RWPE1 (cell line): ENCODE measurements at regions not wholly inside any gene's neighbourhood (a gene's known extent, or its start where the extent isn't known, plus 50 kb on each side); places are given as distances from the start of the nearest gene placed in this dataset.

Experiments
- CTCF ChIA-PET: fragments of 350-600 bp; sonication (Branson Sonifier 250); formaldehyde crosslinking; extraction: SDS; loops from one replicate; lab custom pipeline; 2021; lab: Yijun Ruan, JAX
- POLR2A ChIA-PET: fragments of 400-600 bp; formaldehyde crosslinking; extraction: SDS; loops from one replicate; lab custom pipeline; 2020; ENCODE audit warnings: antibody characterized with exemption; ENCODE audit not compliant: low non-redundant PET; lab: Yijun Ruan, JAX
- DNase-seq: peaks from one replicate; pipeline ENCODE4 v3.0.0; 2012; ENCODE audit warnings: low spot score
- H3K27ac ChIP-seq: fragments of 450-650 bp; 2 replicates; pipeline ENCODE4 v1.5.1; 2017
- TF ChIP-seq, protein P1 (sequence below): fragments of 450-650 bp; conservative IDR thresholded peaks from 2 replicates; pipeline ENCODE4 v1.5.1; 2017; ENCODE audit warnings: low read depth, mild to moderate bottlenecking

DNA sequence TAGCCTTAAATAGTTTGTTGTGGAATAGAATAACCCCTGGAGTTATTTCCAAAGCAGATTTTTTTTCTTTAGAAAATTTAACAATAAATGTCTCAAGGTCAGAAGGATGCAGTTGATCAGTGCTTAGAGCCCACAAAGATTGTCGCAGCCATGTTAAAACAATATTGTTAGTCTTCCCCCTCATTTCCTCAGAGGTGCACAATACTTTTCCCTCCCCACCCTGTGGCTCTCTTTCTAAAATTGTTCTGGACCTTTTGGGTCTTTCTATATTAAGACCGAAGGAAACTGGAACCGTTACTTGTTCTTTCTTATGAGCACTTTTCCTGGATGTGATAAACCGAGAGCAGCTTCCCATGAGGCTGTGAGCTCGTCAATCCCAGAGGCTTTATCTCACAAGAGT lies 333.7 kb downstream of the HLX start:
- ChIA-PET POLR2A (no interaction called here), CTCF (interaction anchor here (0.5 to 0.7 kb wide), 2 partner anchors 140 to 212 kb away, joined by 3 to 4 read pairs; no protein-coding TSS in a partner anchor)
- DNase-seq: no peak
- TF ChIP-seq, protein P1, sequence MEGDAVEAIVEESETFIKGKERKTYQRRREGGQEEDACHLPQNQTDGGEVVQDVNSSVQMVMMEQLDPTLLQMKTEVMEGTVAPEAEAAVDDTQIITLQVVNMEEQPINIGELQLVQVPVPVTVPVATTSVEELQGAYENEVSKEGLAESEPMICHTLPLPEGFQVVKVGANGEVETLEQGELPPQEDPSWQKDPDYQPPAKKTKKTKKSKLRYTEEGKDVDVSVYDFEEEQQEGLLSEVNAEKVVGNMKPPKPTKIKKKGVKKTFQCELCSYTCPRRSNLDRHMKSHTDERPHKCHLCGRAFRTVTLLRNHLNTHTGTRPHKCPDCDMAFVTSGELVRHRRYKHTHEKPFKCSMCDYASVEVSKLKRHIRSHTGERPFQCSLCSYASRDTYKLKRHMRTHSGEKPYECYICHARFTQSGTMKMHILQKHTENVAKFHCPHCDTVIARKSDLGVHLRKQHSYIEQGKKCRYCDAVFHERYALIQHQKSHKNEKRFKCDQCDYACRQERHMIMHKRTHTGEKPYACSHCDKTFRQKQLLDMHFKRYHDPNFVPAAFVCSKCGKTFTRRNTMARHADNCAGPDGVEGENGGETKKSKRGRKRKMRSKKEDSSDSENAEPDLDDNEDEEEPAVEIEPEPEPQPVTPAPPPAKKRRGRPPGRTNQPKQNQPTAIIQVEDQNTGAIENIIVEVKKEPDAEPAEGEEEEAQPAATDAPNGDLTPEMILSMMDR: no peak
- no peak overlapping the region for H3K27ac ChIP-seq

DNA sequence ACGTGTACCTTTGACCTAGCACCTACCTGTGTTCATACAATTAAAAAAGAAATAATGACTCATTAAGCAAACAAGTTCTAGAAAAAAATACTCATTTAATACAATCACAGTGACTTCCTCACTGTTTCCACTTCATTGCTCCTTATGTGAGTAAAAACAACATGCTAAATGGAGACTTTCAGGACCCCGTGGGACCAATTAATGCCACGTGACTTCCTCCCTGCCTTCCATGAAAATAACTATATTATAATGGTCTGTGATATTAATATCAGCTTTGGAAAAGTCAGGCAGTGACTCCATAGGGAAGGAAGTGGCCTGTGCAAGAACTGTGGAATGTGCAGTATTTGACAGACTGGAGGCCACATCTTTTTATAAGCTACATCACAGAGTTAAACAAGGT lies 337.8 kb downstream of the HLX start:
- no peak overlapping the region for H3K27ac ChIP-seq
- DNase-seq: no peak
- TF ChIP-seq, protein P1: no peak
- POLR2A ChIA-PET: no interaction called here
- CTCF ChIA-PET: no interaction called here

DNA sequence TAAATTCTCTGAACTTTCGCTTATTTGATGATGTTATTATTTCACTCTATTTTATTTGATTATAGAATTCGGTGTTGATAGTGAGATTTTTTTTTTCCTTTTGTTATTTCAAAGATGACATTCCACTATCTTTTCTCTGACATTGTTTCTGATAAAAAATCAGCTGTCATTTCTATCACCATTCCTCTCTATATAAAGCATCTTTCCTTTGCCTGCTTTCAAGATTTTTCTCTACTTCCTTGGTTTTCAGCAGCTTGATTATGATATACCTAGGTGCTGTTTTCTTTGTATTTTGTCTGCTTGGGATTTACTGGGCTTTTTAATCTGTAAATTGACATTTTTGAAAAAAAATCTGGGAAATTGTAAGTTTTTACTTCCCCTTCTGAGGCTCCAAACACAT lies 344.0 kb downstream of the HLX start:
- CTCF ChIA-PET: no interaction called here
- TF ChIP-seq, protein P1: no peak
- POLR2A ChIA-PET: no interaction called here
- no peak for DNase-seq
- no peak overlapping the region for H3K27ac ChIP-seq

DNA sequence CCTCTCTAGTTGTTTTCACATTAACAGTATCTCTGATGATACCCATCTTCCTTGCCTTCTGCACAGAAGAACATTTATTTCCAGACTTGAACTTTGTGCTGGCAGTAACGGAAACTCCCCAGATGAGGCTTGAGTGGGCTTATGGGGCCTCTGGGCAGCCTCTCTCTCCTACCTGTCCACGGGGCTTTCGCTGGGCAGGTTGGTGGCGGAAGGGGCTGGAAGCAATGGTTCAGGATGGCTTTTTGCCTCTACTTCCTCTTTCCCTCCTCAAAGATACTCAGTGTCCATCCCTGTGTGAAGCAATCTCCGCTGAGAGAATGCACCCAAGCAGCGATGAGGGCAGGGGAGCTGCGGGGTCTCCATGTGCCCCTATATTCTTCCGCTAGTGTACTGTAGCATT lies 348.2 kb downstream of the HLX start:
- TF ChIP-seq, protein P1: no peak
- CTCF ChIA-PET: no interaction called here
- POLR2A ChIA-PET: no interaction called here

DNA sequence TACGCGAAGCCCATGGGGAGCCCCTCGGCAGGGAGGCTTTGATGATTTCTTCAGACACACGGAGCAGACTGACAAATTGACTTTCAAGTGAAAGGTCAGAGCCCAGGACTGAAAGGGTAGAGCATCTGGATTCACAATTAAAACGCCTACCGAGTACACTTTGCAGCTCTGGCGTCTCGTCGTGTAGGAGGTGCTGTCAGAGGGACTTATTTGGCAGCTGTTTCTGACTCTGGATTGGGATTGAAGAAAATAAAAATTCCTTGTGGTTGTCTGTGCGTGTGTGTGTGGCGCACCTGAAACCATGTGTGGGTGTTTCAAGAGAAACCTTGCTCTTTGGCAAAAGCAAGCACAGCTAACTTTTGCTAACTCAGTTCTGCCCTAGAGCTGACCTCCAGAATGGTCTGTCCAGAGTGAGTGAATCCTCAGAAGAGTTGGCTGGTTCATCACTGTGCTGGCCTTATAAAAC lies 348.7 kb downstream of the HLX start:
- ChIA-PET CTCF (no interaction called here), POLR2A (no interaction called here)
- no peak overlapping the region for H3K27ac ChIP-seq
- TF ChIP-seq, protein P1: no peak
- DNase-seq: no peak

More for the DNA sequence above, 348.2 kb downstream of the HLX start:
- H3K27ac ChIP-seq: no peak overlapping the region
- DNase-seq: no peak

DNA sequence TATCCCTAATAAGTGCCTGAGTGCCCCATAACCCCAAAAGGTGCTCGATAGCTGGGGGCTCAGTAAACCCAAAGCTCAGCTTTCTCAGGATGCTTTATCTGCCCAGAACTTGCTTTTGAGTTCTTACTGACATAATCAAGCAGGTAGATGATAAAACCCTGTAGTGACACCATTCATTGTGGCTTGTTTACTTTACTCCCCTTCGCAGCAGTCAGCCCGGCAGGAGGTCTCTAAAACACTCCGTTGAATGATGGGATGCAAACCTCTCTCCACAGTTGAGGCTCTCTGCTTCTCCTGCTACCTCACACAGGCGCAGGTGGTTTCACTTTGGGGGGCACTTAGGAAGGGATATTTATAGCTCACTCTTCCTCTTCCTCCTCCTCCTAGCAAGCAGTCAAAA lies 349.4 kb downstream of the HLX start:
- H3K27ac ChIP-seq: no peak overlapping the region
- CTCF ChIA-PET: interaction anchor here (0.7 kb wide), 1 partner anchor 60 kb away, joined by 5 read pairs; no protein-coding TSS in a partner anchor
- POLR2A ChIA-PET: no interaction called here
- TF ChIP-seq, protein P1: no peak
- DNase-seq: no peak
